Naive B cell (primary cell): ENCODE measurements at regions not wholly inside any gene's neighbourhood (a gene's known extent, or its start where the extent isn't known, plus 50 kb on each side); places are given as distances from the start of the nearest gene placed in this dataset.

Experiments used
- ATAC-seq, 2 donors: fragments of 150-1000 bp; cut with Tn5 transposase; 2 replicates each; pipeline ENCODE4 v1.10.0; 2021; ENCODE audit warnings: low read depth in 2 of 2, mild to moderate bottlenecking in 2 of 2, moderate library complexity in 2 of 2
- DNase-seq: peaks from one replicate; pipeline ENCODE4 v3.0.0; 2022
- H3K27ac Mint-ChIP-seq, 6 donors: one replicate each; pipeline ENCODE4 v1.8.0; 2020 to 2022; ENCODE audit warnings: mild to moderate bottlenecking in 6 of 6, mixed read lengths in 6 of 6, moderate library complexity in 5 of 6, inconsistent platforms in 2 of 6
- H3K27me3 Mint-ChIP-seq, 3 donors: one replicate each; pipeline ENCODE4 v1.8.0; 2021 to 2022; ENCODE audit warnings: mixed read lengths in 3 of 3, mild to moderate bottlenecking in 1 of 3
- H3K36me3 Mint-ChIP-seq, 2 donors: one replicate each; pipeline ENCODE4 v1.8.0; 2020 to 2022; ENCODE audit warnings: mixed read lengths in 2 of 2, inconsistent platforms in 1 of 2, mild to moderate bottlenecking in 1 of 2
- H3K4me1 Mint-ChIP-seq, 3 donors: one replicate each; pipeline ENCODE4 v1.8.0; 2020 to 2022; ENCODE audit warnings: mixed read lengths in 3 of 3, inconsistent platforms in 1 of 3, mild to moderate bottlenecking in 1 of 3, moderate library complexity in 1 of 3
- H3K4me3 Mint-ChIP-seq, 8 donors: one replicate each; pipeline ENCODE4 v1.8.0; 2020 to 2022; ENCODE audit warnings: mild to moderate bottlenecking in 8 of 8, mixed read lengths in 8 of 8, moderate library complexity in 8 of 8, inconsistent platforms in 2 of 8
- H3K9me3 Mint-ChIP-seq, 7 donors: one replicate each; pipeline ENCODE4 v1.8.0; 2020 to 2022; ENCODE audit warnings: mixed read lengths in 7 of 7, mild to moderate bottlenecking in 5 of 7, inconsistent platforms in 2 of 7, moderate library complexity in 1 of 7

GRCh38 chr12:54700849-54701248 is 52.7 kb upstream of the DCD start:
- no peaks in the 10 kb centered on the region for H3K9me3 Mint-ChIP-seq
- DNase-seq (no peak), ATAC-seq (no peak)
- no peak overlapping the region for H3K4me3 Mint-ChIP-seq
- no peaks in the 10 kb centered on the region for H3K4me1 Mint-ChIP-seq
- no peak overlapping the region for H3K27ac Mint-ChIP-seq
- H3K36me3 Mint-ChIP-seq: no peaks in the 10 kb centered on the region
- H3K27me3 Mint-ChIP-seq: peaks cover 16 to 23% (median 18%) of the 10 kb centered on the region in 3 donors

- no peak overlapping the region for H3K4me3 Mint-ChIP-seq
- DNase-seq: no peak
- H3K36me3 Mint-ChIP-seq: no peaks in the 10 kb centered on the region
- no peaks in the 10 kb centered on the region for H3K9me3 Mint-ChIP-seq
- H3K4me1 Mint-ChIP-seq: no peaks in the 10 kb centered on the region
- H3K27me3 Mint-ChIP-seq: peaks cover 17 to 28% (median 18%) of the 10 kb centered on the region in 3 donors
- ATAC-seq: no peak
- no peak overlapping the region for H3K27ac Mint-ChIP-seq
Observed at GRCh38 chr12:54700301-54700700, 52.1 kb upstream of the DCD start.
